ENCODE measurements at regions not wholly inside any gene's neighbourhood (a gene's known extent, or its start where the extent isn't known, plus 50 kb on each side); places are given as distances from the start of the nearest gene placed in this dataset.

GRCh38 chr16:9262941-9263715, 171.7 kb downstream of the HAPSTR1 start:
- TF ChIP-seq POLR2A (IDR thresholded peaks at IDR 0.05) (no peak), CTCF (IDR thresholded peaks at IDR 0.05) (no peak), POLR2AphosphoS5 (IDR thresholded peaks at IDR 0.05) (no peak), EP300 (IDR thresholded peaks at IDR 0.05; ENCODE audit: low read depth) (no peak)
